ENCODE measurements at regions not wholly inside any gene's neighbourhood (a gene's known extent, or its start where the extent isn't known, plus 50 kb on each side); places are given as distances from the start of the nearest gene placed in this dataset.
"Not testable (repeated sequence)": the region's sequence is repeated elsewhere in the genome, so short reads cannot be mapped to it uniquely, and the experiment has no call there.

DNA sequence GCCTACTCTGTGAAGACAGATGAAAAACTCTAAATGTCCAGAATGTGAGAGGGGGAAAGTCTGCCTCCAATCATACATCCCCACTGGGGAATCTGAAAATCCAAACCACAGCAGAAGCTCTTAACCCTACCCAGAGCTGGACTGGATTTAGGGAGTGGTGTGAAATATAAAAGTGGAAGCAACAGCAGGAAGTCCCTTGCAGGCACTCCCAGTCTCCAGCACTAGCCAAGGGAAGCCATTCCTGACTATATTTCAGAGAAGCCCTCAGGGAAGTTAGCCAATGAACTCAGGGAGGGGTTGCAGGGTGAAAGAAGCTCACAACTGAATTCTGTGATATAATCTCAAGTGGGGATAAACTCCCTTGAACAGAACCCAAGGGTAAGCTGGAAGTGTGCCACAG is 51.5 kb downstream of the CRPPA start:
- no peak for TF ChIP-seq POLR2A (IDR thresholded peaks at IDR 0.05; ENCODE audit: low read depth, low read length)
- DNase-seq (ENCODE audit: insufficient read length, low spot score): no peak
- no peak for FAIRE-seq

DNA sequence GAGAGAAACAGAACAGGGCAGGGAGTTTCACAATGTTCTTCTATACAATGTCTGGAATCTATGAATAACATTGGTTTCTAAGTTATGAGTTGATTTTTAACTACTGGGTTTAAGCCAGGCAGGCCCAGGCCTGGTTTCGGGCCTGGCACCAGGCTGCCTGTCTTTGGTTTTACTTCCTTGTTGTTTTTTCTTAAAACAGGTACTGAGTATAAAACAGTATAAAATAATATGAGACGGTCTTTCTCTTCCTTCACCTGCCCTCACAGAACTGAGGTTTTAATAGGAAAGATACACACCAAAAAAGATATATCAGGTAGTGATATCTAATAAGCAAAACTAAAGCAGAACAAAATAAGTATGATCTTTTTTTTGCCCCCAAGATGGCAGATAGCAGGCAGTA is 52.0 kb downstream of the CRPPA start:
- not testable (repeated sequence) for DNase-seq (ENCODE audit: insufficient read length, low spot score); FAIRE-seq

DNA sequence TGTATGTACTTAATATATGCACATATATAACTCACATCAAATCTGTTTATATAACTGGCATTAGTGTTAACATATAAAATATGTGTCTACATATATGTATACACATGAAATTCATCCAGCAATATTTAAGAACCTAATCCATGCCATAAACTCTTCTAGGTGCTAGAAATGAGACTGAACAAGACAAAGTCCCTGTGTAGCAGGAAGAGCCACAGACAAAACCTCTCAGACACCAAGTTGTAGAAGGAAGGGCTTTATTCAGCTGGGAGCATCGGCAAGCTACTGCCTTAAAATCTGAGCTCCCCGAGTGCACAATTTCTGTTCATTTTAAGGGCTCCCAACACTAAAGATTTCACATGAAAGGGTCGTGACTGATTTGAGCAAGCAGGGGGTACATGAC is 52.5 kb downstream of the CRPPA start:
- no peak for DNase-seq (ENCODE audit: insufficient read length, low spot score)
- FAIRE-seq: no peak
- TF ChIP-seq POLR2A (IDR thresholded peaks at IDR 0.05; ENCODE audit: low read depth, low read length): no peak

DNA sequence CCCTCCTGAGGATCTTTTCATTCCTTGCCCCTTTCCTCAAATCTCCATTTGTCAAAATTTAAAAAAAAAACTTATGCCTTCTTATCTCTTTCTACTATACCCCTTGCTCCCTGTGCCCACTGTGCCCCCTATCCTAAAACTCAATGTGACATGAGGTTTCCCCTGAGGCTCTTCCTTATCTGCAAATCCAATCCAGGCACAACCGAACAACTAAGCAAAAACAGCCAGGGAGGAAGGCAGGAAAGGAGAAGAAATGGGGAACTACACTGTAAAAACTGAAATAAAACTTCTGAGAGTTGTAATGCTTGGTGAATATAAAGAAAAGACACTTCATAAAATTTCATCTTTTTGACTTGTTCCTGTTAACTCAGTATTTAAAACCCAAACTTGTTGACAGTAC is 54.2 kb downstream of the CRPPA start:
- no peak for DNase-seq (ENCODE audit: insufficient read length, low spot score)
- no peak for TF ChIP-seq POLR2A (IDR thresholded peaks at IDR 0.05; ENCODE audit: low read depth, low read length)
- no peak for FAIRE-seq

DNA sequence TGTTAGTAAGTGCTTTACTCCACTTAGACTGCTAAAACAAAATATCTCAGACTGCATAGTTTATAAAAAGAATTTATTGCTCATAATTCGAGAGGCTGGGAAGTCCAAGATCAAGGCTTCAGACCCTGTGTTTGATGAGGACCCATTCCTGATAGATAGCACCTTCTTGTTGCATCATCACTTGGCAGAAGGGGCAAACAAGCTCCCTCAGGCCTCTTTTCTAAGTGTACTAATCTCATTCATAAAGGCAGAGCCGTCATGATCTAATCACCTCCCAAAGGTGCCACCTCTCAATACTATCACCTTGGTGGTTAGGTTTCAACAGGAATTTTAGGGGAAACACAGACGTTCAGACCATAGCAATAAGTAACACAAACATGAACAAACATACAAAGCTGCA is 55.4 kb downstream of the CRPPA start:
- FAIRE-seq: no peak
- no peak for TF ChIP-seq POLR2A (IDR thresholded peaks at IDR 0.05; ENCODE audit: low read depth, low read length)
- DNase-seq (ENCODE audit: insufficient read length, low spot score): no peak

DNA sequence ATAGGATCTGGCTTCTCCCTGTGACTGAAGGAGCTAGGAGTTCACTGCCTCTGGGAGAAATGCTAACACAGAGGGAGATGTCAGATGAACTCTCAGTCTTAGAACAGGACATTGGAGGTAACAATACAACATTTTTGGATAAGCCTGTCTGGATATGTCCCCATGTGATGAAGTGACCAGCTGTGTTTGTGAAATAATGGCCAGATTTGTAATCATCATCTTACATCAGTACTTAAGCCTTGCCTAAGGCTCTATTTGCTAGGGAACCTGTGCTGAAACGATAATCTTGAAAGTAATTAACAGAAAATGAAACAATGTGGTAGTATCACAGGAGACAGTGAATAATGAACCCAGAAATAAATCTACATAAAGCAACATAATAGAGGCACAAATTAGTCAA is 56.2 kb downstream of the CRPPA start:
- no peak for TF ChIP-seq POLR2A (IDR thresholded peaks at IDR 0.05; ENCODE audit: low read depth, low read length)
- no peak for DNase-seq (ENCODE audit: insufficient read length, low spot score)
- peak; percentile 43 for FAIRE-seq

DNA sequence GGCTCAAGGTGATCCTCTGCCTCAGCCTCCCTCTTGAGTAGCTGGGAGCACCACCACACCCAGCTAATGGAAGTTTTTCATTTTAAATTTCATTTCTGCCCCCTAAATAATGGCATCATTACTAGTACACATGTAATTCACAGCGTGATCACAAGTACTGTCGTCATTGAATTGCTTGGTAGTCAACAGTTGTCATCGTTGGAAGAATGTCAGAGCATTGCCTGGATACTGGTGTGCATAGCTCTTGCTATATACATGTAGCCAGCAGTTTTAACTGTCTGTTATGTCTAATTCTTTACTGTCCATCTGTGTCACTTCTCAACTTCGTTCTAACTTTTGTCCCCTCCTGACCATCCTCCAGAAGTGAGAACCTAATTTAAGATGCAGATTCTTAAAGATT is 62.1 kb downstream of the CRPPA start:
- FAIRE-seq (peak; percentile 6), DNase-seq (ENCODE audit: insufficient read length, low spot score) (no peak)
- TF ChIP-seq POLR2A (IDR thresholded peaks at IDR 0.05; ENCODE audit: low read depth, low read length): no peak

DNA sequence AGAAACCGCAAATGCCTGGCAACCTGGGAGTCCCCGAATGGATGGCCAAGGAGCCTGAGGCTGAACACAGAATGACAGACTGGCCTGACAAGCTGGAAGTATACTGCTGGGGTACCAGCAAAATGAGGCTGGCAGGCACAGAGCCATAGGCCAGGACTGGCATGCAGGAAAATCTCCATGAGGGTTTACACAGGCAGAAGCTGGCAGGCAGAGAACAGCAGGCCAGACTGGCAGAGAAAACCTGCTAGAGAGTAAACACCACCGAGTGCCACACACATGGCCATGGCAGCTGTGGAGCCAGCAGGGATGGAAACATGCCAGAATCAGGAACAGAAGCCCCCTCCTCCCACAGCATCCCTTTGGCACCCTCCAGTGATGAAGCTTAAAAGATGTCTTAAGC is 63.4 kb downstream of the CRPPA start:
- FAIRE-seq: no peak
- no peak for DNase-seq (ENCODE audit: insufficient read length, low spot score)
- TF ChIP-seq POLR2A (IDR thresholded peaks at IDR 0.05; ENCODE audit: low read depth, low read length): no peak

DNA sequence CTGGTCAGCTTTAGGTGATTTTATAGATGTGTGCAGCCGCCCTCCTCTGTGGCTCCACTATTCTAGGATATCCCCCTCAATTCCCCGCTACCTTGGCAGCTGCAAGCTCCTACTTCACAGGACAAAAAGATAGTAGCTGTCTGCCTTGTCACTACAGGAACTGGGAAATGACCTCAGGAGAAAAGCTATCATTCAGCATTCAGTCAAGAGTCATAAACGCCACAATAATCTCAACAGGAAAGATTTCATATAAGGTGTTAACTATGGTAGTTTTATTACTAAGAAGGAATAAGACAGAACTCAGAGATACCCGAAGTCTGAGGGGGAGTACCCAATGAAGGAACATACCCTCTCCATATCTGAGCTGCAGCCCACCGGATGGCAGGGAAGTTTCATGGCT is 63.9 kb downstream of the CRPPA start:
- no peak for DNase-seq (ENCODE audit: insufficient read length, low spot score)
- no peak for TF ChIP-seq POLR2A (IDR thresholded peaks at IDR 0.05; ENCODE audit: low read depth, low read length)
- FAIRE-seq: no peak

DNA sequence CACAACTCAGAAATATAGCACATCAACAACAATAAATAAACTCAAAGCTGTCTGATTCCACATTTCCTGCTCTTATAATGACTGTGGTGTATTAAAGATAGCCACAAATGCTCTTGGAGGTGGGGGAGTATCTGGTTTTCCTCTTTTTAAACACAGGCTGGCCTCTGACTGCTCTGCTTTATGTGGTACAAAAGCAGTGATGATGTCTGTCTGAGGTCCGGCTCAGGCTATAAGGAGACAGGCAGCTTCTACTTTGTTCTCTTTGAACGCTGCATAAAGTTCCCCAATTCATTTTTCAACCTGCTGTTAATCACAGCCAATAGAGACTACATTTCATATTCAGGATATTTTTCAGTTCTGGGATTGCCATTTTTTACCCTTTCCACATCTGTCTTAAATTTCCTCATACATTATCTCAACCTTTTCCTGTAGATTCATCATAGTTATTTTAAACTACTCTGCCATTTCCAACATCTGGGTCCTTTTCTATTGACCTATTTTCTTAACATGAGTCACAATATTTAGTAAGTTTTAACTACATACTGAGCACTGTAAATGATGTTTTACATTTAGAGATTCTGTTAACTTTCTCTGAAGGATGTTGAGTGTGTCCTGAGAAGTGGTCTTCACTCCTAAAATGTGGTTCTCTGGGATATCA is 64.9 kb downstream of the CRPPA start:
- TF ChIP-seq POLR2A (IDR thresholded peaks at IDR 0.05; ENCODE audit: low read depth, low read length): no peak
- FAIRE-seq (peak; percentile 70), DNase-seq (ENCODE audit: insufficient read length, low spot score) (no peak)

DNA sequence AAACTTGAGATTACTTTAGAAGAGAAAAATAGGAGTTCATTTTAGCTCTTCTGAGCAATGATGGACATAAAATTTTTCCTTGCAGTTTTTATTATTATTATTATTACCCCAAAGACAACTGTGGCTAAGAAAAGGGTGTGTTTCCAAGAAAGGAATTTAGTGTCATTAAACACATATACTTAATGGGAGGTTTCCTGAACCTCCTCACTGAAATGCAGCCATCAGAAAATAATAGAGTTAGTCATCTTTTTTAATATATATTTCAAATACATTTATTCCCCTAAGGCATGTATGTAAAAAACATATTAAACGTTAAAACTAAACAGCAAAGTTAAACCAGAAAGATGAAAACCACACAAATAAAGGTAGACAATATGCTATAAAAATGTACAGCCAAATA is 66.8 kb downstream of the CRPPA start:
- DNase-seq (ENCODE audit: insufficient read length, low spot score) (no peak), FAIRE-seq (no peak)
- TF ChIP-seq POLR2A (IDR thresholded peaks at IDR 0.05; ENCODE audit: low read depth, low read length): no peak

DNA sequence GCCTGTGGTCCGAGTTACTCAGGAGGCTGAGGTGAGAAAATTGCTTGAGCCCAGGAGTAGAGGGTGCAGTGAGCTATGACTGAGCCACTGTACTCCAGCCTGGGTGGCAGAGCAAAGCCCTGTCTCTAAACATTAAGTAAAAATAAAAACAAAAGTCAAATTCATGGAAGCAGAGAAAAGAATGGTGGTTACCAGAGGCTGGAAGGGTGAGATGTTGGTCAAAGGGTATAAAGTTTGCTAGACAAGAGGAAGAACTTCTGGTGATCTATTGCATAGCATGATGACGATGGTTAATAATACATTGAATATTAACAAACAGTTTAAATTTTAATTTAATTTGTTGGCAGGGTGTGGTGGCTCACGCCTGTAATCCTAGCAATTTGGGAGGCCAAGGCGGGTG is 68.1 kb downstream of the CRPPA start:
- no peak for TF ChIP-seq POLR2A (IDR thresholded peaks at IDR 0.05; ENCODE audit: low read depth, low read length)
- FAIRE-seq (no peak), DNase-seq (ENCODE audit: insufficient read length, low spot score) (no peak)

DNA sequence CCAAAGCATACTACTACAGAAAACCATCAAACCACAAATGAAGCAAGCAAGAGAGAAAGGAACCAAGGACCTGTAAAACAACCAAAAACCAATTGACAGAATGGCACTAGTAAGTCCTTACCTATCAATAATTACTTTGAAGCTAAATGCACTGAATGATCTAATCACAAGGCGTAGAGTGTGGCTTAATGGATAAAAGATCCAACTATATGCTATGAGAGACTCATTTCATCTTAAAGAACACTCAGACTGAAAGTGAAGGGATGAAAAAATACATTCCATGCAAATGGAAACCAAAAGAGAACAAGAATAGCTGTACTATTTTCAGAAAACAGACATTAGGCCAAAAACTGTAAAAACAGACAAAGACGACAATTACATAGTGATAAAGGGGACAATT is 70.7 kb downstream of the CRPPA start:
- DNase-seq (ENCODE audit: insufficient read length, low spot score) (no peak), FAIRE-seq (no peak)
- no peak for TF ChIP-seq POLR2A (IDR thresholded peaks at IDR 0.05; ENCODE audit: low read depth, low read length)

DNA sequence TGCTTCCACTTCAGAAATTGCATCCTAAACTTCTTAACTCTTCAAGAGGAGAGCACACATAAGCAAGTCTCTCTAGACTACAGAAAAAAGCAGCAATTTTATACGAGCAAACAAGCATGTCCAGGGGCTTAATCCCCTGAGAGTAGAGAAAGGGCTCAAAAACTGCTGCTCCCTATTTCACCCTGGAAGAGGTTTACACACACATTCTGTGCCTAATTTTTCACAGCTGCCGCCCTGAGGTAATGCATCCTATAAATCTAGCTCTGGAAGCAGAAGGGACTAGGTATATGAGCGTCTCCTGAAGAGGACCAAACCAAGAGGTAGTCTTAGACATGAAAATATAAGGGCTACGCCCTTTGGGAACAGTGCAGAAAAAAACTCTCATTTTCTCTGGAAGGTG is 73.1 kb downstream of the CRPPA start:
- DNase-seq (ENCODE audit: insufficient read length, low spot score) (no peak), FAIRE-seq (no peak)
- TF ChIP-seq POLR2A (IDR thresholded peaks at IDR 0.05; ENCODE audit: low read depth, low read length): no peak

DNA sequence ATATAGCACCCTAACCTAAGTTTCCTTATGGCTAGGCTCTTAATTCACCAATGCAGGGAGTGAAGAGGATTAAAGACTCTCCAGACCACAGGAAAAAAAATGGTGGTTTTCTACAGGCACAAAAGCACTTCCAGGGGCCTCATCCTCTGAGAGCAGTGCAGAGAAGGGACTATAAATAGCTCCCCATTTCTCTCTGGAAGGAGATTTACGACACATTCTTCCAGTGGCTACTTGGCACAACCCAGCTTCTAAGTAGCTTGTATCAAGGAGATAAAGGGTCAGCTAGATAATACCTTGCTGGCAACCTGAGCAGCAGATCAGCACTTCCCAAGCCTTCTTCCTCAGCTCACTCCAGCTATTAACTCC is 73.5 kb downstream of the CRPPA start:
- no peak for TF ChIP-seq POLR2A (IDR thresholded peaks at IDR 0.05; ENCODE audit: low read depth, low read length)
- FAIRE-seq (peak; percentile 15), DNase-seq (ENCODE audit: insufficient read length, low spot score) (no peak)
